Parathyroid adenoma (tissue), 2 donors: ENCODE measurements at regions not wholly inside any gene's neighbourhood (a gene's known extent, or its start where the extent isn't known, plus 50 kb on each side); places are given as distances from the start of the nearest gene placed in this dataset.

Source experiments
- H2AFZ ChIP-seq: fragments of 300-600 bp; sonication (generic); one replicate; pipeline ENCODE4 v1.7.0; 2017; ENCODE audit warnings: antibody characterized with exemption, mild to moderate bottlenecking
- H3K27ac ChIP-seq: fragments of 300-600 bp; sonication (generic); one replicate; pipeline ENCODE4 v1.7.0; 2017
- H3K27me3 ChIP-seq: fragments of 300-600 bp; sonication (generic); one replicate; pipeline ENCODE4 v1.7.0; 2017; ENCODE audit warnings: low read length; ENCODE audit not compliant: control insufficient read depth, insufficient read depth
- H3K36me3 ChIP-seq: fragments of 300-600 bp; sonication (generic); one replicate; pipeline ENCODE4 v1.7.0; 2017; ENCODE audit warnings: low read length; ENCODE audit not compliant: control insufficient read depth, insufficient read depth
- H3K4me1 ChIP-seq: fragments of 300-600 bp; sonication (generic); one replicate; pipeline ENCODE4 v1.7.0; 2017; ENCODE audit warnings: control low read depth
- H3K4me2 ChIP-seq: fragments of 300-600 bp; sonication (generic); one replicate; pipeline ENCODE4 v1.7.0; 2017; ENCODE audit warnings: low read length
- H3K4me3 ChIP-seq: fragments of 300-600 bp; sonication (generic); one replicate; pipeline ENCODE4 v1.7.0; 2017; ENCODE audit warnings: low read depth, low read length
- H3K79me2 ChIP-seq: fragments of 300-600 bp; sonication (generic); one replicate; pipeline ENCODE4 v1.7.0; 2017; ENCODE audit warnings: control low read depth
- H3K9ac ChIP-seq: fragments of 300-600 bp; sonication (generic); one replicate; pipeline ENCODE4 v1.7.0; 2017; ENCODE audit warnings: mild to moderate bottlenecking
- H3K9me3 ChIP-seq: fragments of 300-600 bp; sonication (generic); one replicate; pipeline ENCODE4 v1.7.0; 2017; ENCODE audit warnings: low read length; ENCODE audit not compliant: control insufficient read depth
- CTCF ChIP-seq: fragments of 300-600 bp; sonication (generic); IDR thresholded peaks from one replicate; pipeline ENCODE4 v1.7.0; 2017; ENCODE audit warnings: antibody characterized with exemption, mild to moderate bottlenecking
- donor health status: primary hyperparathyroidism.

GRCh38 chr6:153210083-153210482 lies 79.0 kb upstream of the RGS17 start:
- Histone ChIP-seq H3K4me3 (no peak overlapping the region), H3K4me2 (no peak overlapping the region), H3K4me1 (no peaks in the 10 kb centered on the region), H3K27ac (no peak overlapping the region), H2AFZ (no peak overlapping the region), H3K9ac (no peak overlapping the region), H3K9me3 (no peaks in the 10 kb centered on the region), H3K27me3 (no peaks in the 10 kb centered on the region), H3K36me3 (no peaks in the 10 kb centered on the region), H3K79me2 (no peaks in the 10 kb centered on the region)
- no peak for TF ChIP-seq CTCF

- Histone ChIP-seq H3K4me1 (no peaks in the 10 kb centered on the region), H3K27ac (no peak overlapping the region)
Observed at GRCh38 chr6:153208706-153209105, 77.6 kb upstream of the RGS17 start.

GRCh38 chr6:153207617-153208016 lies 76.5 kb upstream of the RGS17 start:
- Histone ChIP-seq H3K27me3 (no peaks in the 10 kb centered on the region), H3K4me1 (no peaks in the 10 kb centered on the region), H3K27ac (no peak overlapping the region), H3K9me3 (no peaks in the 10 kb centered on the region), H2AFZ (no peak overlapping the region), H3K79me2 (no peaks in the 10 kb centered on the region), H3K4me3 (no peak overlapping the region), H3K36me3 (no peaks in the 10 kb centered on the region), H3K4me2 (no peak overlapping the region), H3K9ac (no peak overlapping the region)
- TF ChIP-seq CTCF, result no peak

More at GRCh38 chr6:153208706-153209105, 77.6 kb upstream of the RGS17 start:
- H3K27me3 ChIP-seq, result no peaks in the 10 kb centered on the region
- no peaks in the 10 kb centered on the region for H3K79me2 ChIP-seq
- H3K4me2 ChIP-seq, result no peak overlapping the region
- no peaks in the 10 kb centered on the region for H3K9me3 ChIP-seq
- no peak for TF ChIP-seq CTCF
- no peak overlapping the region for H3K9ac ChIP-seq
- no peak overlapping the region for H3K4me3 ChIP-seq
- H3K36me3 ChIP-seq, result no peaks in the 10 kb centered on the region
- no peak overlapping the region for H2AFZ ChIP-seq

- H3K79me2 ChIP-seq, result no peaks in the 10 kb centered on the region
- no peaks in the 10 kb centered on the region for H3K4me1 ChIP-seq
- no peaks in the 10 kb centered on the region for H3K36me3 ChIP-seq
- H3K9ac ChIP-seq, result no peak overlapping the region
- H3K9me3 ChIP-seq, result no peaks in the 10 kb centered on the region
- H3K4me2 ChIP-seq, result no peak overlapping the region
- no peak for TF ChIP-seq CTCF
- H3K27me3 ChIP-seq, result no peaks in the 10 kb centered on the region
- no peak overlapping the region for H3K27ac ChIP-seq
- H2AFZ ChIP-seq, result no peak overlapping the region
- H3K4me3 ChIP-seq, result no peak overlapping the region
Observed at GRCh38 chr6:153207006-153207405, 75.9 kb upstream of the RGS17 start.
